Stimulated activated CD4-positive, alpha-beta T cell treated with anti-CD3 and anti-CD28 coated beads, Interleukin-2, amount 100 ng/mL, for 24 hours (primary cell): ENCODE measurements at regions not wholly inside any gene's neighbourhood (a gene's known extent, or its start where the extent isn't known, plus 50 kb on each side); places are given as distances from the start of the nearest gene placed in this dataset.
"Not testable (repeated sequence)": the region's sequence is repeated elsewhere in the genome, so short reads cannot be mapped to it uniquely, and the experiment has no call there.

Source experiments
- DNase-seq, 2 donors: peaks; one replicate each; pipeline ENCODE4 v3.0.0-alpha.2; 2020

DNA sequence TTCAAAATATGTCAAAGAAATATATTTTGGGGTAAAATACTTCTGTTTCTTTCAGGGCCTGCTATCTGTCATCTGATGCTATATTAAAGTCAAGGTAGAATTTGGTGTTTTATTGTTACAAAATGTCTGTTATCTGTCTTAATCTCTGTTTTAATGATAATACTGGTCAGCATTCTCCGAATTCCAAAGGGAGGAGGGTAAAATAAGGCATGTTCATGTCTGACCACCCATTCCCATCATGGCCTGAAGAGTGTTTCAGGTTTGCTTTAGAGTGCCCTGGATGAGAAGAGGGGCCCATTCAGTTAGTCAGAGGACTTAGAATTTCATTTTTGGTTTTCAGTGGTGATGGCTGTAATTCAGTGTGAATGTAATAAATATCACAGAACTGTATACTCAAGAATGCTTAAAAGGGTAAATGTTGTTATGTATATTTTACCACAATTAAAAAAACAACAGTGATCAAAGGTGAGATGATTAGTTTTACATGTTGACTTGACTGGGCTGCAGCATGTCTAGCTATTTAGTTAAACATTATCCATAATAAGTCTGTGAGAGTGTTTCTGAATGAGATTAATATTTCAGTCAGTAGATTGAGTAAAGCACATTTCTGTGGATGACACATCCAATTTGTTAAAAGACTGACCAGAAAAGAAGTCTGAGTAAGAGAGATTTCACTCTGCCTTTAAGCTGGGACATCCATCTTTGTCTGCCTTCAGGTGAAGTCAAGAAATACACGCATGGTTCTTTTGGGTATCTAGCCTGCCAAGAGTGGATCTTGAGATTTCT is 467.9 kb upstream of the SYT4 start:
- no peak for DNase-seq

GRCh38 chr18:43751203-43751602 is 473.9 kb upstream of the SYT4 start:
- no peak for DNase-seq

GRCh38 chr18:43751835-43752234 is 474.5 kb upstream of the SYT4 start:
- DNase-seq = no peak

GRCh38 chr18:43757273-43757672 is 480.0 kb upstream of the SYT4 start:
- no peak for DNase-seq

DNA sequence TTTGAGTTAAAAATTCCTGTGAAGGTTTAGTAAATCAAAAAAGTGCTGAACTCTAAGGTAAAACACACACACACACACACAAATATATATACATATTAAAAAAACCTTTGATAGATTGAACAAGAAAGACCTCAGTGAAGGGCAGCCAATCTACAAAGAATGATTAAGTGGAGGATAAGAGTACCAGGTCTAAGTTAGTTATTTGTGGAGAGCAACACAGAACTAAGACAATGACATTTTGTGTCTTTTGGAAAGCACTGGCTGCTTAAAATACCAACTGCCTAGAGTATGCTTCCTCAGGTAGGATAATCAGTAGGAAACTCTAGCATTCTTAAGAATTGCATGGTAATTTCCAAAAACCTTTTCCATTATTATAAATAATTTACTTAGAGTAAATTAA is 481.4 kb upstream of the SYT4 start:
- no peak for DNase-seq

DNA sequence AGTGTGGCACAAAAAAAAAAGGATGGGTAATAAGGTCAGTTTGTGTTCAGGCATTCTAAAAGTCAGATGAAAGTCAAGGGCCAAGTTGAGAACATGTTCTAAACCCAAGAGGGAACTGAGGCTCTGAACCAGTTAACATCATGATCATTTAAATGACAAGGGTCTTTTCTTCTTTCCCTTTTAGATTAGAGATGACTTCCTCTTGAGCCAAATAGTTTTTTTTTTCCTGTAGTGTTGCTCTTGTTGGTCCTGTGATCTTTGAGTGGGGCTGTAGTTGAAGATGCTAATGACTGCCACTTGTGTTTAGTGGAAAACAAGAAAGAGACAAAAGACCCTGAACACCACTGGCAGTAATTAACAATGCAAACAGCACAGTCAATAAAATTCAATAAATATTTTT is 482.7 kb upstream of the SYT4 start:
- no peak for DNase-seq

- no peak for DNase-seq
Measured at GRCh38 chr18:43772907-43773306, 495.6 kb upstream of the SYT4 start.

- DNase-seq = no peak
Measured at GRCh38 chr18:43774497-43774896, 497.2 kb upstream of the SYT4 start.

DNA sequence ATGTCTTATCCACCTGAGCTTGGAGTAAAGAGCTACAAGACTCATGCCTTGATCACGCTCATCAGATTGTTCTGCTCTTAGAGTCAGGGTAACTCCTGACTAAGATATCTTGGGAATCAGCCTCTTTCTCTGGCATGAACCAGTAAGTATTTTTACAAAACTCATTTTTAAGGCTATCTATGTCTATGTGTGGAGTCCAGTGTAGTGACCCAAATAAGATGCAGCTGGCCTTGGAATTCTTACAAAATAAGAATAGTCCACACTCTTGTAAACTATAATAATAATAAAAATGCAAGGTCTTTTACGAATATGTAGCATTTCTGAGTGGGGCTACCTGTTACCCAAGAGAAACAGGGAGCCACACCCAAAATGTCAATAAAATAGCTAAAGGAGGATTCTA is 498.3 kb upstream of the SYT4 start:
- DNase-seq = no peak

- DNase-seq = no peak
Measured at GRCh38 chr18:43776997-43777396, 499.7 kb upstream of the SYT4 start.

- DNase-seq = no peak
Measured at GRCh38 chr18:43777636-43778304, 500.5 kb upstream of the SYT4 start.

GRCh38 chr18:43780782-43781340 is 503.6 kb upstream of the SYT4 start:
- no peak for DNase-seq

DNA sequence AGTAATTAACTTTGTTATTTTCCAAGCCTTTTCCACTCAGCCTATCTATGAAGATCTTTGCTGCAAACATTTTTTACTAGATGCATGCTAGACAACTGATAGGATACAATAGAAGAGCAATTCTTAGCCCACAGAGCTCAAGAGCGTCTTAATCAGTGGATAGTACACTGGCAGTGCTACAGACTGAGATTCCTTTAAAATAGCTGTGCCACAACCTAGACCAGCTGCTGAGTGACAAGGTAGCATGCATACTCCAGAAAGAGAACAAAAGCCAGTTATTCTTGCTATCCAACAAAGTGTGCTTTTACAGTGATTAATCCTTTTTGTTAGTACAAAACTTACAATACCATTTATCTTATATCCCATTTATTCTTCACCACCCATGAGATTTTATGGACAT is 507.9 kb upstream of the SYT4 start:
- DNase-seq = no peak

GRCh38 chr18:43786893-43787292 is 509.6 kb upstream of the SYT4 start:
- DNase-seq = no peak

- not testable (repeated sequence) for DNase-seq
Measured at GRCh38 chr18:43787721-43788120, 510.4 kb upstream of the SYT4 start.

DNA sequence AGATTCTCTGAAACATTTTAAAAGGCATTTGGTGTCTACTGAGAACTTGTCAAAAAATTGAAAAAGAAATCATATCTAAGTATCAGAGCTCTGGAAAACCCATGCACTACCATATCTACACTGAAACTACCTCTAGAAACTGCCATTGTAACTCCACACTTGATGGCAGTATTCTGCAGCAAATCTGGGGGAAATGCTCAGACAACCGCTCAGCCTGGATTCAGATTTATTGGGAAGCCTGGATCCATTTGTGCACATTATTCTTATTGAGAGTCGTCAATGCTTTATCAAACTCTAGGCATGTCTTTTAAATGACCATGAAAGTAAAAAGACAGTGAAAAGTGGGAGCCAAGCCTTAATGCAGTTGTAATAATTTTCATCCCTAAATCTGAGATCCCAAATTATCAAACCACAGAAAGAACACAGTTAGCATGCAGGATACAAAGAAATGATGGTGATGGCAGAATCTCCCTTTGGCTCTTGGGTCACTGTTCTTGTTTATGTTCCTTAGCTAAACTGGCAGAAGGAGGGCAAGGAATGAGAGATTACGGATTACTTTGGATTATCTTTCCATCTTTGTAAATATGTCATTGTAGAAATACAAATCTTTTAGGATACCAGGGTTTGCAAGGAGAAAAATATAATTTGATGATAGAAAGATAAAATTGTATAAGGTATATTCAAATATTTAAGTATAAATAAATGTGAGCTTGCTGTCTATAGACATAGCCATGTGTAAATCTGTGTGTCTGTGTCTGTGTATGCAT is 512.1 kb upstream of the SYT4 start:
- no peak for DNase-seq

GRCh38 chr18:43793910-43794309 is 516.6 kb upstream of the SYT4 start:
- no peak for DNase-seq

- DNase-seq = no peak
Measured at GRCh38 chr18:43794363-43794762, 517.1 kb upstream of the SYT4 start.

GRCh38 chr18:43797347-43797746 is 520.1 kb upstream of the SYT4 start:
- no peak for DNase-seq

DNA sequence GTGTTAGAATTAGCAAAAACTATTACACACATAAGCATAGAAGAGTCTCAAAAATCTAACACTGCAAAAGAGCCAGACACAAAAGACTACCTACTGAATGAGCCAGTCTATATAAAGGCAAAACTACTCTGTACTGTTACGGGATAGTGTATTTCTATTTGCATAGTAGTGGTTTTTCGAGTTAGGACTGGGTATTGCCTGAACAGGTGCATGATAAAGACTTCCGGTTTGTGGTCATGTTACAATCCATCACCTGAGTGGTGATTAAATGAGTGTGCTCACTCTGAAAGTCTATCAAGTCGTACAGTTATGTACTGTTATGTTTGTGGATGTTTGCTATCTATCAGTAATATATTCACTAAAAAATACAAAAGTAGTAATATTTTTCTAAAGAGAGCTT is 523.3 kb upstream of the SYT4 start:
- no peak for DNase-seq

DNA sequence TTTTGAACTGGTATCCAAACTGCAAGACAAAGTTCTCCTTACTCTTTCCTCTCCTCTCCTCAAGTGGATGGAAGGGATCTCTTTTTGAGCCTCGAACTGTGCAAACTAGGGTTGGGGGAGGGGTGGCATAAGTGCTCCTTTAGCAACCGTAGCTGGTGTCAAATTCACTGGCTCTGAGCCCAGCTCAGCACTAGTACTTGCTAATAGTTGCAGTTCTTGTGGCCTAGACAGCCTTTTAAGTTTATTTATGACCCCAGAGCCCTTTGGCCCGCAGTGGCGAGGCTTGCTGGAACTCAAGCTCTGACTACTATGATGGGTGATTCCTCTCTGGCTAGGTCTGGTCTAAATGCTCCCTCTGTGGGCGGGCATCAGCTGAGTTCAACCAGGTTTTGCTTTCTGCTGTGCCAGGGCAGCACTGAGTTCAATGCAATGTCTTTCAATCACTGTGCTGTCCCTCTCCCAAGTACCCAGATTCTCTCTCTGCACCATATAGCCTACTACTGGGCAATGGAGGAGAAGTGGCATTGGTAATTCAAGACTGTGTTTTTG is 528.4 kb upstream of the SYT4 start:
- DNase-seq = no peak

DNA sequence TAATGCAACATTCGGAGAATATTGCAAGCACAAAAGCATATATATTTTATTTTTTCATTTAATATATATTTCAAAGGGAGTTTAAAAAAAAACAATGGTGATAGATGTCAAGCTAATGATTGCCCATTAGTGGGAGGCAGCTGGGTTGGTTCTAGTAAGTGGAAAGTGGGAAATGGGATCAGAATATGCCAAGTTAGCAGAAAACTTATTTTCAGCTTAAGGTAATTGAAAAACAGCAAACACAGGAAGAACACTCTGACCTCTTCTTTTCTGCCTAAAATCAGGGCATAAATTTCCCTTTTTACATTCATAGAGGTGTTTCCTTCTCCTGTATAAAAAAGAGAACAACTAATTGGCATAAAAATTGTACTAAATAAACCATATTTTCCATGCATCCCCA is 535.3 kb upstream of the SYT4 start:
- DNase-seq = no peak

GRCh38 chr18:43819397-43819796 is 542.1 kb upstream of the SYT4 start:
- DNase-seq = no peak
